GM18517 (cell line): ENCODE measurements at regions not wholly inside any gene's neighbourhood (a gene's known extent, or its start where the extent isn't known, plus 50 kb on each side); places are given as distances from the start of the nearest gene placed in this dataset.

Source experiments
- ATAC-seq: cut with Tn5 transposase; IDR thresholded peaks from one replicate; pipeline ENCODE4 v1.9.1; 2021; ENCODE audit warnings: mild to moderate bottlenecking, moderate library complexity; ENCODE audit not compliant: unreplicated experiment

- ATAC-seq = no peak
Measured at GRCh38 chr13:44019651-44020050, 139.9 kb downstream of the LACC1 start.

GRCh38 chr13:44021422-44021821 lies 141.7 kb downstream of the LACC1 start:
- no peak for ATAC-seq

GRCh38 chr13:44022196-44022595 lies 142.5 kb downstream of the LACC1 start:
- ATAC-seq = no peak

GRCh38 chr13:44024167-44024845 lies 144.6 kb downstream of the LACC1 start:
- ATAC-seq = no peak

GRCh38 chr13:44024846-44025195 lies 145.1 kb downstream of the LACC1 start:
- ATAC-seq = no peak

GRCh38 chr13:44026194-44026593 lies 146.5 kb downstream of the LACC1 start:
- ATAC-seq = no peak

GRCh38 chr13:44028734-44029133 lies 149.0 kb downstream of the LACC1 start:
- ATAC-seq = no peak

- ATAC-seq = no peak
Measured at GRCh38 chr13:44030615-44031014, 150.9 kb downstream of the LACC1 start.

- ATAC-seq = no peak
Measured at GRCh38 chr13:44031555-44031954, 151.9 kb downstream of the LACC1 start.

- ATAC-seq = no peak
Measured at GRCh38 chr13:44032802-44033201, 153.1 kb downstream of the LACC1 start.

GRCh38 chr13:44035400-44035799 lies 155.7 kb downstream of the LACC1 start:
- ATAC-seq = no peak

- no peak for ATAC-seq
Measured at GRCh38 chr13:44040070-44040817, 160.5 kb downstream of the LACC1 start.

GRCh38 chr13:44040818-44041100 lies 161.1 kb downstream of the LACC1 start:
- no peak for ATAC-seq

GRCh38 chr13:44044547-44045179 lies 165.0 kb downstream of the LACC1 start:
- no peak for ATAC-seq

- no peak for ATAC-seq
Measured at GRCh38 chr13:44045180-44045562, 165.5 kb downstream of the LACC1 start.

- no peak for ATAC-seq
Measured at GRCh38 chr13:44046428-44046827, 166.7 kb downstream of the LACC1 start.

- ATAC-seq = no peak
Measured at GRCh38 chr13:44048326-44048725, 168.6 kb downstream of the LACC1 start.

- no peak for ATAC-seq
Measured at GRCh38 chr13:44049081-44049945, 169.6 kb downstream of the LACC1 start.

GRCh38 chr13:44050450-44051063 lies 170.9 kb downstream of the LACC1 start:
- ATAC-seq = no peak

GRCh38 chr13:44051405-44051804 lies 171.7 kb downstream of the LACC1 start:
- ATAC-seq = no peak
